Heart right ventricle (tissue), 16 donors: ENCODE measurements at regions not wholly inside any gene's neighbourhood (a gene's known extent, or its start where the extent isn't known, plus 50 kb on each side); places are given as distances from the start of the nearest gene placed in this dataset.

ENCODE experiments used
- ATAC-seq, 8 donors: fragments of 200-7000 bp; cut with Tn5 transposase; one replicate each; pipeline ENCODE4 v1.9.1; 2020; ENCODE audit warnings: mild to moderate bottlenecking in 8 of 8, moderate library complexity in 8 of 8, moderate number of reproducible peaks in 1 of 8
- DNase-seq, 2 donors: peaks; one replicate each; pipeline ENCODE4 v3.0.0-alpha.2; 2020
- H3K27ac ChIP-seq, 10 donors: fragments of 200-600 bp; sonication (generic) in 2 of 10; one replicate each; pipeline versions ENCODE4 v1.5.0 to v1.8.0; 2020 to 2022; ENCODE audit warnings: mild to moderate bottlenecking in 3 of 10
- H3K27me3 ChIP-seq, 7 donors: fragments of 200-600 bp; one replicate each; pipeline ENCODE4 v1.8.0; 2021 to 2022; ENCODE audit warnings: mild to moderate bottlenecking in 2 of 7
- H3K36me3 ChIP-seq, 9 donors: fragments of 200-600 bp; sonication (generic) in 1 of 9; one replicate each; pipeline versions ENCODE4 v1.5.0 to v1.8.0; 2020 to 2022; ENCODE audit warnings: mild to moderate bottlenecking in 2 of 9
- H3K4me1 ChIP-seq, 9 donors: fragments of 200-600 bp; sonication (generic) in 1 of 9; one replicate each; pipeline versions ENCODE4 v1.5.0 to v1.8.0; 2020 to 2022; ENCODE audit warnings: mild to moderate bottlenecking in 4 of 9
- H3K4me3 ChIP-seq, 10 donors: fragments of 200-600 bp; sonication (generic) in 2 of 10; one replicate each; pipeline versions ENCODE4 v1.5.0 to v1.8.0; 2020 to 2022; ENCODE audit warnings: mild to moderate bottlenecking in 7 of 10, moderate library complexity in 2 of 10
- H3K9me3 ChIP-seq, 11 donors: fragments of 200-600 bp in 10 of 11; sonication (generic) in 2 of 11; one replicate each; pipeline versions ENCODE4 v1.5.0 to v1.8.0; 2013 to 2022; ENCODE audit warnings: mild to moderate bottlenecking in 2 of 11, control low read depth in 1 of 11, moderate library complexity in 1 of 11
- CTCF ChIP-seq, 9 donors: fragments of 200-600 bp; sonication (generic) in 2 of 9; IDR thresholded peaks; one replicate each; pipeline versions ENCODE4 v1.5.0 to v1.8.0; 2021 to 2022; ENCODE audit warnings: antibody characterized with exemption in 9 of 9, mild to moderate bottlenecking in 5 of 9, moderate library complexity in 1 of 9
- WGBS, 2 donors: extraction: QIAGEN DNeasy Blood & Tissue Kit; methylation state at CpG; one replicate each; pipeline ENCODE4 v1.1.7; 2013; ENCODE audit warnings: inconsistent platforms in 1 of 2; 5-methylcytosine and 5-hydroxymethylcytosine counted together
- intact Hi-C, 10 donors: fragments of 100-400 bp; cut with DNase I; formaldehyde crosslinking; loops; one replicate each; pipeline versions ENCODE4 v1.11.1 to v1.14.2; 2022
- donor health status: Arrhythmogenic right ventricular cardiomyopathy.
- donor health status: ischemic (EF 13 %, LVEDD 7.1; RV severe dilation, severe dysfunction).
- donor health status: healthy with polysubstance abuse.
- donor health status: DM: no; HTN: yes; CAD: no.
- donor health status: DM: no; HTN: no; CAD: no.
- donor health status: ischemic (EF 25% LVEDD 6.9; RV normal size, moderate dysfunction).
- donor health status: ischemic (EF 25% LVEDD 5.7; RV mildly dilated, moderate dysfunction).
- donor health status: healthy.
- donor health status: DM: yes; HTN: yes; CAD: no.
- donor health status: Ischemic cardiomyopathy.
- donor health status: ischemic (EF 35%, LVEDD 5.7; RV mildly dilated, moderate dysfunction).
- donor health status: nonischemic (EF 11% LVEDD 7.7; RV severe dilation, severe dysfunction).
- donor health status: DM: yes; HTN: yes; CAD: no.
- donor health status: PGD.
- donor health status: ischemic (EF 29% LVEDD 5.4; RV normal size, mild dysfunction).
- donor health status: nonischemic (EF 23%, LVEDD 6.1; RV moderate dilation, normal function).

- ATAC-seq: no peak
- Histone ChIP-seq H3K27ac (no peak overlapping the region), H3K9me3 (no peaks in the 10 kb centered on the region), H3K27me3 (peaks cover 0 to 12% (median 4%) of the 10 kb centered on the region in 7 donors), H3K4me1 (no peaks in the 10 kb centered on the region), H3K36me3 (no peaks in the 10 kb centered on the region), H3K4me3 (no peak overlapping the region)
- DNase-seq: no peak
- intact Hi-C loops: no loop called here
- 18 to 20% methylated on average over 40 to 41 of the region's 41 CpGs for WGBS, 2 donors
- no peak for TF ChIP-seq CTCF (IDR thresholded peaks at IDR 0.05)
Observed at GRCh38 chr1:106080608-106081325, 975.7 kb upstream of the PRMT6 start.

DNA sequence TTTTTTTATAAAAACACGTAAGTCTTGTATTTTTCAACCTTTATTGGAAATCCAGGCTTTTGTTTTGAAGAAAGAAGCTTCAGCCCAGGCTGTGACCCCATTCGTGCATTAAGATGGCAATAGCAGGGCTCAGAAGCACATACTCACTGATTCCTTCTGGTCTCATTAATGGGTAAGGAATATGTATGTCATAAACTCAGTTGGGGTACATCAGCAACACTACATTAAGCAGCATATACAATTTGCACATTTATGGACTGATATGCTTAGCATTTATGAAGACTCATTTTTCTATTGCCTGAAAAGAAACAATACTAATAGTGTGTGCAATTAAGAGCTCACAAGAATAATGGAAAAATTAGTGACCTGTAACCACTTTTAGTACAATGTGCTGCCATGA lies 945.4 kb upstream of the PRMT6 start:
- ATAC-seq (no peak), DNase-seq (no peak)
- Histone ChIP-seq H3K27me3 (no peaks in the 10 kb centered on the region), H3K36me3 (no peaks in the 10 kb centered on the region), H3K27ac (no peak overlapping the region), H3K9me3 (peaks cover 0 to 19% (median 0%) of the 10 kb centered on the region in 11 donors), H3K4me3 (no peak overlapping the region), H3K4me1 (no peaks in the 10 kb centered on the region)
- WGBS, 2 donors: 65% methylated on average over 2 of the region's 2 CpGs
- intact Hi-C loops: no loop called here
- TF ChIP-seq CTCF (IDR thresholded peaks at IDR 0.05): no peak

DNA sequence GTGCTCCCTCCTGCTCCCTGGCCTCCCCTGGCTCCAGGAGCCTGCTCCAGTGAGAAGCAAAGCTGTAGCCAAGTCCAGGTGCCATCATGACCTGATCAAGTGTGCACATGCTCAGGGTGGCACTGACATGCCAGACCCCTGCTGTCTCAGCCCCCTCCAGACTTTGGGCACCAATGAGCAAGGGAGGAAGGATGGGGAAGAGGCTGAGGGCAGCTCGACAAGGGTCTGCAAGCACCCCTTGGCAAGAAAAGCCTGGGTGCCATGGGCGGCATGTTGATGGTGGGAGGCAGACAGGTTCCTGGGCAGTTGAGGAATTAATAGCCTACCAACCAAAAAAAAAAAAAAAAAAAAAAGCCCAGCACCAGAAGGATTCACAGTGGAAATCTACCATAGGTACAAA lies 942.6 kb upstream of the PRMT6 start:
- 77 to 82% methylated on average over 2 of the region's 2 CpGs for WGBS, 2 donors

GRCh38 chr1:106120789-106121188 lies 935.7 kb upstream of the PRMT6 start:
- H3K27ac ChIP-seq: no peak overlapping the region
- ATAC-seq (no peak), DNase-seq (no peak)
- no peaks in the 10 kb centered on the region for H3K27me3 ChIP-seq
- 56 to 86% methylated on average over 2 of the region's 2 CpGs for WGBS, 2 donors
- intact Hi-C loops: no loop called here
- no peaks in the 10 kb centered on the region for H3K4me1 ChIP-seq
- H3K36me3 ChIP-seq: no peaks in the 10 kb centered on the region
- peaks cover 0 to 61% (median 10%) of the 10 kb centered on the region in 11 donors for H3K9me3 ChIP-seq
- no peak overlapping the region for H3K4me3 ChIP-seq
- no peak for TF ChIP-seq CTCF (IDR thresholded peaks at IDR 0.05)

More for the DNA sequence above, 942.6 kb upstream of the PRMT6 start:
- intact Hi-C loops: no loop called here
- H3K9me3 ChIP-seq: peaks cover 0 to 35% (median 4%) of the 10 kb centered on the region in 11 donors
- no peak overlapping the region for H3K27ac ChIP-seq
- no peaks in the 10 kb centered on the region for H3K4me1 ChIP-seq
- DNase-seq (no peak), ATAC-seq (no peak)
- no peak overlapping the region for H3K4me3 ChIP-seq
- H3K36me3 ChIP-seq: no peaks in the 10 kb centered on the region
- H3K27me3 ChIP-seq: no peaks in the 10 kb centered on the region
- TF ChIP-seq CTCF (IDR thresholded peaks at IDR 0.05): no peak
